GM13976 (cell line): ENCODE measurements at regions not wholly inside any gene's neighbourhood (a gene's known extent, or its start where the extent isn't known, plus 50 kb on each side); places are given as distances from the start of the nearest gene placed in this dataset.
"Not testable (repeated sequence)": the region's sequence is repeated elsewhere in the genome, so short reads cannot be mapped to it uniquely, and the experiment has no call there.

Experiments used
- DNase-seq: peaks from one replicate; pipeline ENCODE4 v3.0.0; 2012; ENCODE audit warnings: low spot score
- CTCF ChIP-seq: IDR thresholded peaks from 2 replicates; pipeline ENCODE4 v1.5.1; 2012; ENCODE audit warnings: borderline replicate concordance, mild to moderate bottlenecking; ENCODE audit not compliant: insufficient read depth; ENCODE audit errors: extremely low read depth, missing control alignments, control extremely low read depth
- in situ Hi-C: fragments of 300-500 bp; cut with MboI; formaldehyde crosslinking; loops from one replicate; pipeline ENCODE4 v1.12.0; 2022; ENCODE audit warnings: low sequenced_read_pairs, mixed read lengths, inconsistent platforms; ENCODE audit not compliant: unreplicated experiment

- DNase-seq = no peak
- in situ Hi-C loops = no loop called here
- TF ChIP-seq CTCF = no peak
These were observed 297.1 kb upstream of the MEIS2 start for GRCh38 chr15:37397266-37398022.

GRCh38 chr15:37416103-37416502 is 315.8 kb upstream of the MEIS2 start:
- no peak for TF ChIP-seq CTCF
- in situ Hi-C loops = no loop called here
- DNase-seq = no peak

GRCh38 chr15:37425541-37425940 is 325.2 kb upstream of the MEIS2 start:
- in situ Hi-C loops = no loop called here

GRCh38 chr15:37427393-37427792 is 327.0 kb upstream of the MEIS2 start:
- in situ Hi-C loops, DNase-seq: not testable (repeated sequence)

More at GRCh38 chr15:37425541-37425940, 325.2 kb upstream of the MEIS2 start:
- no peak for DNase-seq
- TF ChIP-seq CTCF = no peak

GRCh38 chr15:37446921-37447320 is 346.6 kb upstream of the MEIS2 start:
- no peak for TF ChIP-seq CTCF
- in situ Hi-C loops = no loop called here
- DNase-seq = no peak

- no peak for TF ChIP-seq CTCF
- DNase-seq = no peak
- in situ Hi-C loops = no loop called here
These were observed 352.1 kb upstream of the MEIS2 start for GRCh38 chr15:37452498-37452897.

GRCh38 chr15:37480482-37480881 is 380.1 kb upstream of the MEIS2 start:
- TF ChIP-seq CTCF = no peak
- in situ Hi-C loops = no loop called here
- DNase-seq = no peak
